Stimulated activated naive B cell treated with anti-CD40 and anti-IgM and Interleukin-4, amounts not matched to agents 10 μg/mL and 1 μg/mL and 100 μg/mL, for 72 hours (primary cell): ENCODE measurements at regions not wholly inside any gene's neighbourhood (a gene's known extent, or its start where the extent isn't known, plus 50 kb on each side); places are given as distances from the start of the nearest gene placed in this dataset.
"Not testable (repeated sequence)": the region's sequence is repeated elsewhere in the genome, so short reads cannot be mapped to it uniquely, and the experiment has no call there.

Source experiments
- ATAC-seq, 2 donors: fragments of 150-1000 bp; cut with Tn5 transposase; replicated peaks; 2 replicates each; pipeline ENCODE4 v1.10.0; 2021; ENCODE audit warnings: moderate library complexity in 1 of 2
- DNase-seq: peaks from one replicate; pipeline ENCODE4 v3.0.0; 2021
- H3K27ac Mint-ChIP-seq: one replicate; pipeline ENCODE4 v1.8.0; 2022; ENCODE audit warnings: mild to moderate bottlenecking, mixed read lengths
- H3K27me3 Mint-ChIP-seq, 2 donors: one replicate each; pipeline ENCODE4 v1.8.0; 2022; ENCODE audit warnings: mixed read lengths in 2 of 2
- H3K36me3 Mint-ChIP-seq, 2 donors: one replicate each; pipeline ENCODE4 v1.8.0; 2022; ENCODE audit warnings: mixed read lengths in 2 of 2, mild to moderate bottlenecking in 1 of 2
- H3K4me1 Mint-ChIP-seq, 2 donors: one replicate each; pipeline ENCODE4 v1.8.0; 2022; ENCODE audit warnings: mixed read lengths in 2 of 2, mild to moderate bottlenecking in 1 of 2
- H3K4me3 Mint-ChIP-seq, 2 donors: one replicate each; pipeline ENCODE4 v1.8.0; 2022; ENCODE audit warnings: mild to moderate bottlenecking in 2 of 2, mixed read lengths in 2 of 2, moderate library complexity in 1 of 2
- H3K9me3 Mint-ChIP-seq, 2 donors: one replicate each; pipeline ENCODE4 v1.8.0; 2022; ENCODE audit warnings: mixed read lengths in 2 of 2, mild to moderate bottlenecking in 1 of 2

DNA sequence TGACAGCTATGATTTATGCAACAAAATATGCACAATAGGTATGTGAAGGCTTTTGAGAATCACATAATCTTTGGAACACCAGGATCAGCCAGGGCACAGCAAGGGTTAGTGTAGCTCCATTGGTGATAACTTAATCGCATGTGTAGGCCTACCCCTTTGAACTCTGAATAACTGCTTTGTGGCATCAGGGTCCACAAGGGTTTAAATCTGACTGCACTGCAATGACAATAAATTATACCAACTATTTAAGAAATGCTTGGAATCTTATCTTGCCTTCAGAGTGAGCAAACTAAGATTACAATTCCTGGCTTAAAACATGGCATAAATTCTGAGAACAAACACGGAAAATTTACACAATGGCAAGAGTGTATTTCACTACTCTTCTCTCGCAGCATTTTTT, 245.8 kb downstream of the FBXO8 start:
- no peaks in the 10 kb centered on the region for H3K36me3 Mint-ChIP-seq
- no peaks in the 10 kb centered on the region for H3K27me3 Mint-ChIP-seq
- ATAC-seq (no peak), DNase-seq (no peak)
- no peak overlapping the region for H3K27ac Mint-ChIP-seq
- no peaks in the 10 kb centered on the region for H3K9me3 Mint-ChIP-seq
- no peak overlapping the region for H3K4me3 Mint-ChIP-seq
- no peaks in the 10 kb centered on the region for H3K4me1 Mint-ChIP-seq

DNA sequence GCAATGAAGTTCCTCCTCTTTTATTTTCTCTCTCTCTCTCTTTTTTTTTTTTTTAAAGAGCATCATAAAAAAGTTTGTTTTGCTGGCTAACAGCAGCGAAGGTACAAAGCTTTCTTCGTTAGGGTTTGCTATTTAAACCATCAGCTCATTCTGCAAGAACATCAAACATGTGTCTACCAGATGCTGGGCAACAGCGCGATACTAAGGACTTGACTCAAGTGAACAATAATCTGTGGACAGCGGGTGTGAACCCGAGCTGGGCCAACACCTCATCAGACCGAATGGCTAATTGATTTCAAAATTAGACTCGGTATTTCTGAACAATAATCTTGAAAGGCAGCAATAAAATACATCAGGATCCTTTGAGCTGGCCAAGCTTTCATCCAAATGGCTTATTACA, 246.4 kb downstream of the FBXO8 start:
- Mint-ChIP-seq H3K4me1 (no peaks in the 10 kb centered on the region), H3K36me3 (no peaks in the 10 kb centered on the region), H3K27me3 (no peaks in the 10 kb centered on the region), H3K4me3 (no peak overlapping the region), H3K27ac (no peak overlapping the region), H3K9me3 (no peaks in the 10 kb centered on the region)
- ATAC-seq (no peak), DNase-seq (no peak)

DNA sequence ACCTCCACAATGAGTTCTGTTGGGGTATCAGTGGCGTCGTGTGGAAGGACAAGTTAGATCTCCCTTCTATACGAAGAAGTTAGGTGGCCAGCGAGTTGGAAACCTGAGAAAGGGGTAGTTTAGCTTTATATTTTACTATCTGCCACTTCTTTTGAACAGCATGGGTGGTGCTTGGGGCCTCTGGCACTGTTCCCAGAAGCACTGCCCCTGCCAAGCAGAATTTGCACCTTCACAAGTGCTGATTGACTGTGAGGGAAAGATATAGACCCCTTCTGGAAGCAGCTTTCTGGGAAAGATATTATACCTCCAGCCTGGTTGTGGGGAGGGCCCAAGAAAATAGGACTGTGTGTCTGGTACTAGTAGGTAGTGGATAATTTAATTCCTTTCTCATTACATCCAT, 246.9 kb downstream of the FBXO8 start:
- DNase-seq (no peak), ATAC-seq (no peak)
- Mint-ChIP-seq H3K9me3 (no peaks in the 10 kb centered on the region), H3K27me3 (no peaks in the 10 kb centered on the region), H3K4me1 (no peaks in the 10 kb centered on the region), H3K4me3 (no peak overlapping the region), H3K36me3 (no peaks in the 10 kb centered on the region), H3K27ac (no peak overlapping the region)

DNA sequence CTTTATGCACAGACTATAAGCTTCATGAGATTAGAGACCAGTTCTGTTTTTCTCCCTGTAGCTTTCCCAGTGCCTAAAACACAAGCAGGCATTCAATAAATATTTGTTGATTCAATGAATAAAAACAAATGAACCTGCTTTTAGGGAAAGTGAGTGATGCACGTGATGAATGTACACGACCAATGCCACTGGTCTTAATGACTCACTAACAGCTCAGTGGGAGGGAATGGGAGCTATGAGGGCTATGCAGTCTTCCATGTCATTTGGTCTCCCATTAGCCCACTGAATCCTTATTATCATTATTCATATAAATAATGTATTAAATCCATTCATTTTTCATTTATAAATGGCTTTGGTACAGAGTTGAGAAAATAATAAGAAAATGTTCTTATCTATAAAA, 247.4 kb downstream of the FBXO8 start:
- no peak for DNase-seq
- no peaks in the 10 kb centered on the region for H3K36me3 Mint-ChIP-seq
- ATAC-seq, result no peak
- no peak overlapping the region for H3K27ac Mint-ChIP-seq
- no peaks in the 10 kb centered on the region for H3K9me3 Mint-ChIP-seq
- H3K4me1 Mint-ChIP-seq, result no peaks in the 10 kb centered on the region
- H3K4me3 Mint-ChIP-seq, result no peak overlapping the region
- H3K27me3 Mint-ChIP-seq, result no peaks in the 10 kb centered on the region

DNA sequence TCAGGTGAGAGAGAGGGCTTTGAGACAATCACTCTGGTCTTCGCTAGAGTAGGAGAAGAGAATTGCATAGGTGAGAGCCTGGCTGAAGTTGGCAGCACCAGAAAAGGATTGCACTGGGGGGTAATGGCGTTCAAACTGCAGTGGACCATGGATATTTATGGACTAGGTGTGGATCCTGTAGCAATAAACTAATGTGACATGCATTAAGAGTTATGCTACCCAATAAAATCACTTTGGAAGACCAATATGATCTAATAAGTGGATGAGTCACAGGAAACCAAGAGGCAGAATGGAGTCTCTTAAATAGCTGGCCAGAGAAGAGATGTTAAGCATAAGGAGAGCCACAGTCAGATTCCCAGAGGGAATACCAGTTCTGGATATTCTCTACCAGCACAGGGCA, 259.8 kb downstream of the FBXO8 start:
- Mint-ChIP-seq H3K27ac (no peak overlapping the region), H3K9me3 (no peaks in the 10 kb centered on the region), H3K4me1 (no peaks in the 10 kb centered on the region), H3K27me3 (no peaks in the 10 kb centered on the region), H3K4me3 (no peak overlapping the region), H3K36me3 (no peaks in the 10 kb centered on the region)
- ATAC-seq, result no peak
- no peak for DNase-seq

DNA sequence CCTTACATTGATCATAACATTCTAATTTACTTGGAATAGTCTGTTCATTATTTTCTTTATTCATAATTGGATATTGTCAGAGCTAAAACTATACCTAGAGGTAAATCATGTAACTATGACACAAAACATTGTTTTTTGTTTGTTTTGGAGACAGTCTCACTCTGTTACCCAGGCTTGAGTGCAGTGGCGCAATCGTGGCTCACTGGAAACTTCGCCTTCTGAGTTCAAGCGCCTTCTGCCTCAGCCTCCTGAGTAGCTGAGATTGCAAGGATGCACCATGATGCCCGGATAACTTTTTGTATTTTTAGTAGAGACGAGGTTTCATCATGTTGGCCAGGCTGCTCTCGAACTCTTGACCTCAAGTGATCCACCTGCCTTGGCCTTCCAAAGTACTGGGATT, 265.2 kb downstream of the FBXO8 start:
- Mint-ChIP-seq H3K4me1 (no peaks in the 10 kb centered on the region), H3K4me3 (no peak overlapping the region), H3K9me3 (no peaks in the 10 kb centered on the region), H3K27ac (no peak overlapping the region), H3K36me3 (no peaks in the 10 kb centered on the region), H3K27me3 (no peaks in the 10 kb centered on the region)
- ATAC-seq (no peak), DNase-seq (no peak)

DNA sequence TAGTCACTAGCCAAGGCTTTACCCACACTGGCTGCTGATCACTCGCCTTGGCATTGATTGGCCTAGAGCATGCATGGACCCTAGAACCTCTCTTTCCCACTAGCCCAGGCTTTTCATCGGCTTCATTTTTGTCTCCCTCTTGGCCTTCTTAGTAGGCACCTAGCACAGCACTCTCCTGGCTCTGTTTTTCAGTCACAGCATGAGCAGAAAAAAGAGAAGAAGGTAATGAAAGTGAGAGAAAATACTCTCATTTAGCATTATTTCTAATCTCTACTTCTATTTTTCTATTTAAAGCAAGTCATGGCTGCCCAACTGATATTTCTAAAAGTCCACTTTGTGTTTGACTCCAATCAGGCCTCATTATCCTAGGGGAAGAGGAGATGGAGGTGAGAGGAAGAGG, 267.2 kb downstream of the FBXO8 start:
- H3K4me1 Mint-ChIP-seq, result no peaks in the 10 kb centered on the region
- no peaks in the 10 kb centered on the region for H3K27me3 Mint-ChIP-seq
- H3K27ac Mint-ChIP-seq, result no peak overlapping the region
- no peak overlapping the region for H3K4me3 Mint-ChIP-seq
- no peaks in the 10 kb centered on the region for H3K36me3 Mint-ChIP-seq
- no peak for ATAC-seq
- no peaks in the 10 kb centered on the region for H3K9me3 Mint-ChIP-seq
- no peak for DNase-seq

DNA sequence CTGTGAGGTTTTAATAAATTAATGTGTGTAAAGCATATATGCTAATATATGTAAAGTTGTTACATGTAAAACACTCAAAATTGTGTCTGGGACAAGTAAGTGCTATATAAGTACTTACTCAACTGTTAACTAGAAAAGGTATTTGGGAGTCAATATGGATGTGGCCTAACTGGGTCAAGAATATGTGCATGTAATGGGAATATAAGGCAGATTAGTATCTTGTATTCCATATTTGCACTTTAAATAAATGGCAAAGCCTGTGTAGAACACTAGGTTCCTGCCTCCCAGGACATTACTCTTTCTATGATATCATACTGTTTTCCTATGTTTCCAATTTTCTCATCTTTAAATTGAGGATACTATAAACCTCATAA, 270.6 kb downstream of the FBXO8 start:
- no peak for ATAC-seq
- Mint-ChIP-seq H3K9me3 (no peaks in the 10 kb centered on the region), H3K27me3 (no peaks in the 10 kb centered on the region), H3K4me3 (no peak overlapping the region), H3K4me1 (no peaks in the 10 kb centered on the region), H3K27ac (no peak overlapping the region), H3K36me3 (no peaks in the 10 kb centered on the region)
- no peak for DNase-seq

DNA sequence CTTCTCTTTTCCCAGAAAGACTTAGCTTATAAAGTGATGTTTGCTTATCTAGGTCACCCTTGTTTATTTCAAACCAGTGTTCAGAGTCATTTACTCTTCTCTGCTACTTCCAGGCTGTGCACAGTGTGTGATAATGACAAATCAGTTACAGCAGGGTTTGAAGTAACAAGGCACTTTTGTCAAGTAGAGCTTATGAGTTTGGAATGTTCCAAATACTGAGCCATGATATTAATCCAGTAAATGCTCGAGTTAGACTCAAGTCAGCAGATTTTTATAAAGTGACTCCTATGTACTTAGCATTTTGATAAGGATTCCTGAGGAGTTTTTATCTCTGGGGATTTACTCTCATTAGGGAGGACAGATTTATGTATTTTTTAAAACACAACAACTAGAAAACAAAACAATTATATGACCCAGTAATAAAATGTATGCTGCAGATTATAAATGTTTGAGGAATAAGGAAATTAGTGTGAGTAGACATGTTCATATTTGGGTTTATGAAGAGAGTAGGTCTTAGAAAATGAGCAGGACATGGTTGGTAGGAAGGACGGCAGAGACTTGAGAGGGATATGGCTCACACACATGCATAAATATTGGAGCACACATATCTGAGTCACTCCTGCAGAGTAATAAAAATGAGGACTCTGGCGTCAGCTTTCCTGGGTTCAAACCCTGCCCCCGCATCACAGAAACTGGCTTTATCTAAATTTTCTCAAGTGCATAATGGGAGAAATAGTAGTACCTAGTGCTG, 271.2 kb downstream of the FBXO8 start:
- ATAC-seq (no peak), DNase-seq (no peak)
- Mint-ChIP-seq H3K4me1 (no peaks in the 10 kb centered on the region), H3K9me3 (no peaks in the 10 kb centered on the region), H3K36me3 (no peaks in the 10 kb centered on the region), H3K27me3 (no peaks in the 10 kb centered on the region), H3K4me3 (no peak overlapping the region), H3K27ac (no peak overlapping the region)

DNA sequence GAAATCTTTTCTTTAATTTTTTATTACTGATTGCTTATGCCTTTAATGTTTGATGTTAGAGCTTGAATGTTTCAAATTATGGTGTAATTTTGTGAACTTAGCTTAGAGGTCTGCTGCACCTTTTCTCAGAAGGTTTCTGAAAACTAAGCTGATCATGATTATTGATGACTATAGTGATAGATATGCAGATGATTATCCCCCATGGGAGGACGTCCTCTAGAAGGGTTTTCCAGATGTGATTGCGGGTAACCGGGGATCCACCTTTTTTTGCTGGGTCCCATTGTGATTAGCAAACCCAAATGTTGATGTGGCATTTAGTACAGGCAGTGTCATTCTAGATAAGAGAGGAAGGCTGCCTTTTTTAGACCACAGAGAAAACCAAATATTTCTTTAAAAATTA, 272.9 kb downstream of the FBXO8 start:
- Mint-ChIP-seq H3K27ac (no peak overlapping the region), H3K27me3 (no peaks in the 10 kb centered on the region), H3K4me3 (no peak overlapping the region), H3K4me1 (no peaks in the 10 kb centered on the region), H3K36me3 (no peaks in the 10 kb centered on the region), H3K9me3 (no peaks in the 10 kb centered on the region)
- ATAC-seq (no peak), DNase-seq (no peak)

DNA sequence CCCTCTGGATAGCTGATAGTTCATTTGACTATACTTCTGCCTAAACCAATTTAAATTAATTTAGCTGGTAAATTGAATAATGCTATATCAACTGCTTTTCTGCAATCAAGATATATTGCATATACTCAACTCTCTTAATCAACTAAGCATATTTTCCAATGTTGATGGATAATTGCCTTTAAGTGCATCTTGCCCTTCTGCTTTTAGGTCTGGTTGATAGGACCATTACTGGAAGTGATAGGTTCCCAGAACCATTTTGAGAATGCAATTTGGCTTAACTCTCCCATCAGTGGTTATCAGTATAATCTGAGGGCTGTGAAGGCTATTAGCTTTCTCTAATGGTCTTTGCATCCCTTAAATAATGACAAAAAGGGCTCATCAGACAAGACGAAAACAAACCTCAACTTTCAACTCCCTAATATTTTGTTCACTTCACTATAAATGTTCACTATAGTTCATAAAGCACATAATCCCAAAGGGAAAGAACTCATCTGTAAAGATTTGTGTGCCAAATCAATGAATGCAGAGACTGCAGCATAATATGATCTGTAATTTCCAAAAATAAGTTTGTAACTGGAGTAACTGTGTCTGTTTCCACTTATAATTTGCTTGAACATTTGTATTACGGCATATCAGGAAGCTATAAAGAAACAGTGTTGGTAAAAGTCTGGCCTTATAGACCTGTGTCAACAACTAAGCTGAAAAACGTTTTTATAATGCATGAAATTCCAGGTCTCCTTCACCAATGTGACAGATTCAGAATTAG, 273.6 kb downstream of the FBXO8 start:
- no peak overlapping the region for H3K27ac Mint-ChIP-seq
- no peaks in the 10 kb centered on the region for H3K27me3 Mint-ChIP-seq
- ATAC-seq, result no peak
- no peak overlapping the region for H3K4me3 Mint-ChIP-seq
- no peaks in the 10 kb centered on the region for H3K4me1 Mint-ChIP-seq
- H3K36me3 Mint-ChIP-seq, result no peaks in the 10 kb centered on the region
- no peaks in the 10 kb centered on the region for H3K9me3 Mint-ChIP-seq
- DNase-seq, result no peak

DNA sequence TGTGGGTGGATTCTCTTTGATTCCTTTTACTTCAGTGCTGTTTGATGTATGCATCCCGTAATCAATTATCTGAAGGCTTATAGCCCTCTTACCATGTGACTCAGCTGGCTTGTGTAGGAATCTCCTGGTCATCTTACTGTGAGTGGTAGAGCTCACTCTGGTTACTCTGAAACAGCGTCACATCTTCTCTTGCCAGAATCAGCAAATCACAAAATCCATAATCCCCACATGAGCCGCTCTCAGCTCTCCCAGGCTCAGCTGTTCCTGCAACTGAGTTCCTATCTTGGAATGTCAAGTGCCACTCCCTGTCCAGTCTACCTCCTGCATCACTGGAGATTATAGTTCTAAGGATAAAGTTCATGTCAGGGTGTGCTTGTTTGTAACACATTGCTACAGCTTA, 278.0 kb downstream of the FBXO8 start:
- ATAC-seq (no peak), DNase-seq (no peak)
- H3K9me3 Mint-ChIP-seq, result peaks cover 0 to 4% of the 10 kb centered on the region in 2 donors
- no peaks in the 10 kb centered on the region for H3K36me3 Mint-ChIP-seq
- H3K4me1 Mint-ChIP-seq, result no peaks in the 10 kb centered on the region
- no peak overlapping the region for H3K27ac Mint-ChIP-seq
- no peak overlapping the region for H3K4me3 Mint-ChIP-seq
- no peaks in the 10 kb centered on the region for H3K27me3 Mint-ChIP-seq

DNA sequence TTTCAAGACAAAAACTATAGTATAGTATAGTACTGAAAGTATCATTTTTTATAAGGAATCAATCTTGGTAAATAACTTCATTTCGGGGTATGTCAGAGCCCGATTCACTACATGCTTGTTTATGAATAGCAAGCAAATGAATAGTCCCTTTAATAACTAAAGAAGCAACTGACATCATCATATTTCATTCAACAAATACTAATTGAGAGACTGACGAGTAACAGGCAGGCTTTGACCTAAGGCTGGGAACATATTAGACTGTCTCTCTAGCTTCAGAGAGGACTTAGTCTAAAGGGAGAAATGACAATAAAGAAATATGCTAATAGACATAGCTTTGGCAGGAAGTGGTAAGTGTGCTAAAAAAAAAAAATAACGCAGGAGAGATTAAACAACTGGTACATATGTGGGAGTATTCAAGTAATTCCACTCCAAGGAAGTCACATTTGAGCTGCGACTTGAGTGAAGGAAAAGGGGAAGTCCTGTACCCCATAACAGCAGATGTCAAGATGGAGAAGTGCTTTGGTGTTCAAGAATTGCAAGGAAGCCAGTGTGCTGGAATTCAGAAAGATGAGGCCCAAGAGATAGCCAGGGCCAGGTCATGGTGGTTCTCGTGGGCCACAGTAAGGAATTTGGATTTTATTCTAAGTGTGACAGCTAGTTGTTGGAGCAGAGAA, 284.9 kb downstream of the FBXO8 start:
- Mint-ChIP-seq H3K4me1 (no peaks in the 10 kb centered on the region), H3K27ac (no peak overlapping the region), H3K4me3 (no peak overlapping the region), H3K27me3 (no peaks in the 10 kb centered on the region), H3K9me3 (peaks cover 1 to 4% of the 10 kb centered on the region in 2 donors), H3K36me3 (no peaks in the 10 kb centered on the region)
- no peak for DNase-seq
- no peak for ATAC-seq

DNA sequence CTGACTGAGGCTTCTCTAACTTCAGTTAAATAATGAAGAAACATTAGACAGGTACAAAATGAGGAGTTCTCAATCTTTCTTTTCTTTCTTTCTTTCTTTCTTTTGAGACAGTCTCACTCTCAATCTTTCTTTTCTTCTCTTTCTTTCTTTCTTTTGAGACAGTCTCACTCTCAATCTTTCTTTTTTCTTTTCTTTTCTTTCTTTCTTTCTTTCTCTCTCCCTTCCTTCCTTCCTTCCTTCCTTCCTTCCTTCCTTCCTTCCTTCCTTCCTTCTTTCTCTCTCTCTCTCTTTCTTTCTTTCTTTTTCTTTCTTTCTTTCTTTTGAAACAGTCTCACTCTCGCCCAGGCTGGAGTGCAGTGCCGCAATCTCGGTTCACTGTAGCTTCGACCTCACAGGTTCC, 287.7 kb downstream of the FBXO8 start:
- H3K36me3 Mint-ChIP-seq, result not testable (repeated sequence)

DNA sequence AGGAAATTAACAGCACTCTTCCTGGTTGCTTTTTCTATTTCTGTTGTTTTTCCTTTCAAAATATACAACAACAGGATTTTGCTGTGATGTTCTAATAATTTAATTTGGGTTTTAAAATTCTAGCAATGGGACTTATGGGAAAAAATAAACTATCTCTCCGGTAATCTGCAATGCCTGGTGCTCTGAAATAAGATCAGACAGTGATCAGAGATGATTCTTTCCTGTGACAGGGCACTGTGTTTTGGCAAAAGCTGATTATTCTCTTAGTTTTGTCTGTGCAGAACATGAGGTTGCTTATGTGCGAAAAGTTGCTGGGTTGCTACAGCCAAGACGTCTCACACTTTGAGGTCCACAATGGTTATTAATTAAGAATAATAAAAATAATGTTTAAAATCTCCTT, 291.7 kb downstream of the FBXO8 start:
- Mint-ChIP-seq H3K27me3 (no peaks in the 10 kb centered on the region), H3K4me3 (no peak overlapping the region), H3K27ac (no peak overlapping the region), H3K4me1 (no peaks in the 10 kb centered on the region), H3K9me3 (peaks cover 0 to 1% of the 10 kb centered on the region in 2 donors), H3K36me3 (no peaks in the 10 kb centered on the region)
- ATAC-seq, result no peak
- DNase-seq, result no peak

More for the DNA sequence above, 287.7 kb downstream of the FBXO8 start:
- H3K27ac Mint-ChIP-seq, H3K9me3 Mint-ChIP-seq, H3K4me3 Mint-ChIP-seq, DNase-seq, H3K27me3 Mint-ChIP-seq, ATAC-seq, H3K4me1 Mint-ChIP-seq: not testable (repeated sequence)
